NCI-H2196 treated with DMSO at 0.1 percent for 48 hours (cell line): ENCODE measurements at regions not wholly inside any gene's neighbourhood (a gene's known extent, or its start where the extent isn't known, plus 50 kb on each side); places are given as distances from the start of the nearest gene placed in this dataset.

Experiments
- DNase-seq: peaks from one replicate; lab custom pipeline; 2025; ENCODE audit not compliant: unreplicated experiment; lab: John Stamatoyannopoulos, UW

GRCh38 chr17:71713846-71714245, 407.0 kb upstream of the SOX9 start:
- DNase-seq: no peak

- no peak for DNase-seq
These were observed 396.5 kb upstream of the SOX9 start for GRCh38 chr17:71724339-71724738.

GRCh38 chr17:71725811-71726210, 395.0 kb upstream of the SOX9 start:
- DNase-seq: no peak

- no peak for DNase-seq
These were observed 394.5 kb upstream of the SOX9 start for GRCh38 chr17:71726341-71726740.

- no peak for DNase-seq
These were observed 393.5 kb upstream of the SOX9 start for GRCh38 chr17:71727292-71727691.

GRCh38 chr17:71727723-71728122, 393.1 kb upstream of the SOX9 start:
- no peak for DNase-seq

GRCh38 chr17:71730871-71731270, 389.9 kb upstream of the SOX9 start:
- DNase-seq: no peak

GRCh38 chr17:71735893-71736292, 384.9 kb upstream of the SOX9 start:
- DNase-seq: no peak

- DNase-seq: no peak
These were observed 380.0 kb upstream of the SOX9 start for GRCh38 chr17:71740866-71741265.

- no peak for DNase-seq
These were observed 379.0 kb upstream of the SOX9 start for GRCh38 chr17:71741836-71742235.

- DNase-seq: no peak
These were observed 371.9 kb upstream of the SOX9 start for GRCh38 chr17:71748872-71749271.

- no peak for DNase-seq
These were observed 367.8 kb upstream of the SOX9 start for GRCh38 chr17:71753070-71753469.

- DNase-seq: no peak
These were observed 363.7 kb upstream of the SOX9 start for GRCh38 chr17:71757156-71757555.

GRCh38 chr17:71757956-71758355, 362.9 kb upstream of the SOX9 start:
- no peak for DNase-seq

- no peak for DNase-seq
These were observed 361.3 kb upstream of the SOX9 start for GRCh38 chr17:71759422-71760060.

- DNase-seq: no peak
These were observed 360.6 kb upstream of the SOX9 start for GRCh38 chr17:71760062-71760720.

- DNase-seq: no peak
These were observed 358.3 kb upstream of the SOX9 start for GRCh38 chr17:71762526-71762925.

- DNase-seq: no peak
These were observed 356.3 kb upstream of the SOX9 start for GRCh38 chr17:71764505-71764904.

GRCh38 chr17:71765437-71765836, 355.4 kb upstream of the SOX9 start:
- DNase-seq: no peak

- no peak for DNase-seq
These were observed 351.0 kb upstream of the SOX9 start for GRCh38 chr17:71769850-71770249.

GRCh38 chr17:71777048-71777640, 343.7 kb upstream of the SOX9 start:
- DNase-seq: no peak

- DNase-seq: no peak
These were observed 341.3 kb upstream of the SOX9 start for GRCh38 chr17:71779482-71779881.

- DNase-seq: no peak
These were observed 340.2 kb upstream of the SOX9 start for GRCh38 chr17:71780596-71780995.
